ENCODE measurements at regions not wholly inside any gene's neighbourhood (a gene's known extent, or its start where the extent isn't known, plus 50 kb on each side); places are given as distances from the start of the nearest gene placed in this dataset.

DNA sequence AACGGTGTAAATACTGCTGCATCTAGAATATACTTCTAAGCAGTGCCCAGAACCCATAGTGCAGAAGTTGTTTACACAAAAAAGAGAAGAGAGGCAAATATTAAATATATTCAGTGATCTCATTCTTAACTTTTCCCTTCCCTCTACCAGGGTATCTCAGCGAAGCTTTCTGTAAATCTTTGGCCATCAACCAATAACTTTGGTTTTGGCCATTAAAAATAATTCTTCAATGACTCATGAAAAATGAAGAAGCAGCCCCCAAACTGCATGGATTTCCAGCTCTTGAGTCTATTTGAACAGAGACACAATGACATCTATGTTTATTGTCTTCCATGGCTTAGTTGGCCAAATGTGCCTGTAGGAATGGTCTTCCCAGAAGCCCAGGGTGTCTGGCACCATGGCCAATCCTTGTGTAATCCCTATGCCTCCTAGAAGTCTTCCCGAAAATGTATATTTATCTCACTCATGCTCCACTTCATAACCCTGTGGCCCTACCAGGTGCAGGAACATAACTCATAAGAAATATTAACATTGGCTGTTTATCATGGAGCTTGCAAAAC, 646.6 kb downstream of the TOX3 start:
- no peak for TF ChIP-seq CEBPB (IDR thresholded peaks at IDR 0.05; ENCODE audit: low read depth)
- TF ChIP-seq, protein P1, sequence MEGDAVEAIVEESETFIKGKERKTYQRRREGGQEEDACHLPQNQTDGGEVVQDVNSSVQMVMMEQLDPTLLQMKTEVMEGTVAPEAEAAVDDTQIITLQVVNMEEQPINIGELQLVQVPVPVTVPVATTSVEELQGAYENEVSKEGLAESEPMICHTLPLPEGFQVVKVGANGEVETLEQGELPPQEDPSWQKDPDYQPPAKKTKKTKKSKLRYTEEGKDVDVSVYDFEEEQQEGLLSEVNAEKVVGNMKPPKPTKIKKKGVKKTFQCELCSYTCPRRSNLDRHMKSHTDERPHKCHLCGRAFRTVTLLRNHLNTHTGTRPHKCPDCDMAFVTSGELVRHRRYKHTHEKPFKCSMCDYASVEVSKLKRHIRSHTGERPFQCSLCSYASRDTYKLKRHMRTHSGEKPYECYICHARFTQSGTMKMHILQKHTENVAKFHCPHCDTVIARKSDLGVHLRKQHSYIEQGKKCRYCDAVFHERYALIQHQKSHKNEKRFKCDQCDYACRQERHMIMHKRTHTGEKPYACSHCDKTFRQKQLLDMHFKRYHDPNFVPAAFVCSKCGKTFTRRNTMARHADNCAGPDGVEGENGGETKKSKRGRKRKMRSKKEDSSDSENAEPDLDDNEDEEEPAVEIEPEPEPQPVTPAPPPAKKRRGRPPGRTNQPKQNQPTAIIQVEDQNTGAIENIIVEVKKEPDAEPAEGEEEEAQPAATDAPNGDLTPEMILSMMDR (IDR thresholded peaks at IDR 0.05 in 2 of 3, conservative IDR thresholded peaks at IDR 0.05 in 1 of 3; ENCODE audit: borderline replicate concordance in 1 of 3, insufficient read depth in 1 of 3, low read depth in 2 of 3, low read length in 2 of 3): no peak
- TF ChIP-seq POLR2AphosphoS5 (IDR thresholded peaks at IDR 0.05; ENCODE audit: low read depth, low read length): no peak
- TF ChIP-seq EZH2phosphoT487 (IDR thresholded peaks at IDR 0.05; ENCODE audit: borderline replicate concordance): no peak
- no peak for TF ChIP-seq EZH2 (IDR thresholded peaks at IDR 0.05)
- TF ChIP-seq POLR2A (IDR thresholded peaks at IDR 0.05; ENCODE audit: borderline replicate concordance, extremely low read depth, insufficient read depth, insufficient read length): no peak
- TF ChIP-seq RAD21 (IDR thresholded peaks at IDR 0.05; ENCODE audit: low read depth): no peak
- TF ChIP-seq, protein P2, sequence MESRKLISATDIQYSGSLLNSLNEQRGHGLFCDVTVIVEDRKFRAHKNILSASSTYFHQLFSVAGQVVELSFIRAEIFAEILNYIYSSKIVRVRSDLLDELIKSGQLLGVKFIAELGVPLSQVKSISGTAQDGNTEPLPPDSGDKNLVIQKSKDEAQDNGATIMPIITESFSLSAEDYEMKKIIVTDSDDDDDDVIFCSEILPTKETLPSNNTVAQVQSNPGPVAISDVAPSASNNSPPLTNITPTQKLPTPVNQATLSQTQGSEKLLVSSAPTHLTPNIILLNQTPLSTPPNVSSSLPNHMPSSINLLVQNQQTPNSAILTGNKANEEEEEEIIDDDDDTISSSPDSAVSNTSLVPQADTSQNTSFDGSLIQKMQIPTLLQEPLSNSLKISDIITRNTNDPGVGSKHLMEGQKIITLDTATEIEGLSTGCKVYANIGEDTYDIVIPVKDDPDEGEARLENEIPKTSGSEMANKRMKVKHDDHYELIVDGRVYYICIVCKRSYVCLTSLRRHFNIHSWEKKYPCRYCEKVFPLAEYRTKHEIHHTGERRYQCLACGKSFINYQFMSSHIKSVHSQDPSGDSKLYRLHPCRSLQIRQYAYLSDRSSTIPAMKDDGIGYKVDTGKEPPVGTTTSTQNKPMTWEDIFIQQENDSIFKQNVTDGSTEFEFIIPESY (IDR thresholded peaks at IDR 0.05; ENCODE audit: extremely low read depth, insufficient replicate concordance, low read length): no peak
- TF ChIP-seq JUND (IDR thresholded peaks at IDR 0.05): no peak
- no peak for TF ChIP-seq ZNF274 (IDR thresholded peaks at IDR 0.05; ENCODE audit: low read depth, low read length)
- TF ChIP-seq SRF (IDR thresholded peaks at IDR 0.05; ENCODE audit: low read depth): no peak
- no peak for TF ChIP-seq MAX (IDR thresholded peaks at IDR 0.05)
- no peak for TF ChIP-seq TCF7L2 (IDR thresholded peaks at IDR 0.05; ENCODE audit: borderline replicate concordance, extremely low read depth, insufficient read depth, insufficient read length)
